ENCODE measurements at regions not wholly inside any gene's neighbourhood (a gene's known extent, or its start where the extent isn't known, plus 50 kb on each side); places are given as distances from the start of the nearest gene placed in this dataset.

DNA sequence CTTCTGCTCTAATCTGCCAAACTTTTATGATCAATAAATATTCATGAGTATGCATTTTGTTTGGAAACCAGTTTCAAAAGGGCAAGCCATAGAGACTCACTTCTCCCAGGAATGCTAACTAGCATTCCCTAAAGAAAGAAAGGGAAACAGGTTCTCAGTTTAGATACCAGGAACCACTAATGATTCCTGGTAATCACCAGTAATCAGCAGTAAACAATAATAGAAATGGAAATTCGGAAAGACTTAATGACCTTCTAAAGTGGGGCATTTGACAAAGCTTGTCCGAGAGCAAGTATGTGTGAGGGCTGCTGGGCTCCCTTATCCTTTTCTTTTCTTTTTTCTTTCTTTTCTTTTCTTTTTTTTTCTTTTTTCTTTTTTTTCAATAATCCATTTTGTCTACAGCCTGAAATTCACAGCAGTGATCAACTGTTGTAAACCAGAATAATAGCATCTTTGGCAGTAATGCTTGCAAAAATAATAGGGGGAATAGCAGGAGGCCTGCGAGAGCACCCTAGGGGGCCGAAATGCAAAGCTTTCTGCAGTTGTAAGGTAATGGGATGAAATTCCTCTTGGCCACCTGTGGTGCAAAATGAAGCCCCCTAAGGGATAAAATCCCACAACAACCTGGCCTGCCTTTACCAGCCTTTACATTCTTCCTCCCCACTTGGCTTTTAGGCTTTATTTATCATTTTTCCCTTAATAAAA is 253.2 kb downstream of the ZPLD1 start:
- no peak for DNase-seq
- no peak for TF ChIP-seq CTCF (IDR thresholded peaks at IDR 0.05; ENCODE audit: low read depth, low read length)
- H3K27ac ChIP-seq, result no peak overlapping the region
- H3K4me3 ChIP-seq (ENCODE audit: low read depth, low read length), result no peak overlapping the region
- H3K27me3 ChIP-seq (ENCODE audit: insufficient read depth, low read depth, severe bottlenecking), result no peaks in the 10 kb centered on the region
- no peaks in the 10 kb centered on the region for H3K9me3 ChIP-seq (ENCODE audit: severe bottlenecking)
- no peaks in the 10 kb centered on the region for H3K36me3 ChIP-seq

- no peak overlapping the region for H3K4me3 ChIP-seq (ENCODE audit: low read depth, low read length)
- no peaks in the 10 kb centered on the region for H3K27me3 ChIP-seq (ENCODE audit: insufficient read depth, low read depth, severe bottlenecking)
- no peaks in the 10 kb centered on the region for H3K9me3 ChIP-seq (ENCODE audit: severe bottlenecking)
- no peaks in the 10 kb centered on the region for H3K36me3 ChIP-seq
- DNase-seq, result no peak
- no peak overlapping the region for H3K27ac ChIP-seq
- no peak for TF ChIP-seq CTCF (IDR thresholded peaks at IDR 0.05; ENCODE audit: low read depth, low read length)
Measured at GRCh38 chr3:102688556-102688930, 253.7 kb downstream of the ZPLD1 start.

DNA sequence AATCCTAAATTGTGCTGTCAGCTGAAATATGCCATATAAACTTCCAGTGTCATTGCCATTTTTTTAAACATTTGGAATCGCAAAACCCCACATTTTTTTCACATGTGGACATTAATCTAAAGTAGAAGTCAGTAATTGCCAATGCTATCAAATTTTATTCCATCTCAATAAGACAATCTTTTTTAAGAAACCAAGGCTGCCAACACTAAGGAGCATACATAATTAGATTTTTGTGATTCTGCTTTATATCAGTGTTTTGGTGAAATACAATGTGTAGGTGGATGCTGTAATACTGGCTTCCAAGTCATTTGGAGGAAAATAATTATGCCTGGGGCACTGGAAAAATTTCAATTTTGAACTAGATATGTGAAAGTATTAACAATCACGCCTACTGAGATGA is 256.7 kb downstream of the ZPLD1 start:
- Histone ChIP-seq H3K36me3 (no peaks in the 10 kb centered on the region), H3K27ac (no peak overlapping the region), H3K4me3 (ENCODE audit: low read depth, low read length) (no peak overlapping the region), H3K9me3 (ENCODE audit: severe bottlenecking) (no peaks in the 10 kb centered on the region), H3K27me3 (ENCODE audit: insufficient read depth, low read depth, severe bottlenecking) (no peaks in the 10 kb centered on the region)
- DNase-seq, result no peak
- TF ChIP-seq CTCF (IDR thresholded peaks at IDR 0.05; ENCODE audit: low read depth, low read length), result no peak

DNA sequence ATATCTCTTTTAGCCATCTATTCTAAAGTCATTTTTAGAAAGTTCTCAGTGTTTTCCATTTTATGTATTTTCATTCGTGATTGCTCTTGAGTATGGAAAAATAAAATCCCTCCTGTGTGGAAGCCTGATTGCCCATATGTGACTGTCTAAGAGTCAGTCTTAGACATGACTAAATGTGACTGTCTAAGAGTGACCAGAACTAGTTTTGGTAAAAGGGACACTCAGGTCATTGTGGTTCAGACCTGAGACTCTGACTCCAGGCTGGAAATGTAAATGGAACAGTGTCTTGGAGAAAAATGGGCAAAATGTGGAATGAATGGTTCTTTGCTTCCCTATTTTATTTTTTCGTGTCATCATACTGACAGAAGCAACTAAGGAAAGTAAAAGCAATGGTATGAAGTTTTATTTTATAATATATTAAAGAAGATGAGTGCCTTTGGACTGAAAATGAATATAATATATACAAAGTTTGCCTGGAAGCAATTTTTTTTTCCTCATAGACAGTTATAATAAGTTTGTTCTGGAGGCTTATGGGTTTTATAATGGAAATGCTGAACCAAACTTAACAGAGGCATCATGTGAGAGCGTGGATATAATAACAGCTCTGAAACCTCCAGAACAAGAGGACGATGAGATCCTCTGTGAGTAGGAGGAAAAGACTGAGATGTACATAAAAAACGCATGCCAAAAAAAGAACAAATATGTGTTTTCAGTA is 264.4 kb downstream of the ZPLD1 start:
- Histone ChIP-seq H3K4me3 (ENCODE audit: low read depth, low read length) (no peak overlapping the region), H3K27me3 (ENCODE audit: insufficient read depth, low read depth, severe bottlenecking) (no peaks in the 10 kb centered on the region), H3K9me3 (ENCODE audit: severe bottlenecking) (no peaks in the 10 kb centered on the region), H3K36me3 (no peaks in the 10 kb centered on the region), H3K27ac (no peak overlapping the region)
- DNase-seq, result no peak
- TF ChIP-seq CTCF (IDR thresholded peaks at IDR 0.05; ENCODE audit: low read depth, low read length), result no peak

DNA sequence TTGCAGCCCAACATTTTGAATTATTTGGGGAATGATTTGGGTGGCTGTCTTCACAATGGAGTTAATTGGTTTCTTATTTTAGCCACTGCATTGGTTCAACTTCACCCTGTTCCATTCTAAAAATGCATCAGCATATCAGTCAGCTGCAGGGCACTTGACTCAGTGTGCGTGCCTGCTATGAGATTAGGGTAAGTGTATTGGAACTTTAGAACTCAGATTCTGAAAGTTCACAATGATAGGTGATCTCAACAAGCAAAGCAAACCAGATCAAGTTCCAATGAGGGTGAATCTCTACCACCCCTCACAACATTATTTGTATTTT is 265.0 kb downstream of the ZPLD1 start:
- no peak for TF ChIP-seq CTCF (IDR thresholded peaks at IDR 0.05; ENCODE audit: low read depth, low read length)
- no peak for DNase-seq
- Histone ChIP-seq H3K27ac (no peak overlapping the region), H3K27me3 (ENCODE audit: insufficient read depth, low read depth, severe bottlenecking) (no peaks in the 10 kb centered on the region), H3K9me3 (ENCODE audit: severe bottlenecking) (no peaks in the 10 kb centered on the region), H3K4me3 (ENCODE audit: low read depth, low read length) (no peak overlapping the region), H3K36me3 (no peaks in the 10 kb centered on the region)

GRCh38 chr3:102712896-102713295 is 278.1 kb downstream of the ZPLD1 start:
- DNase-seq, result no peak
- Histone ChIP-seq H3K9me3 (ENCODE audit: severe bottlenecking) (no peaks in the 10 kb centered on the region), H3K27me3 (ENCODE audit: insufficient read depth, low read depth, severe bottlenecking) (no peaks in the 10 kb centered on the region), H3K27ac (no peak overlapping the region), H3K36me3 (no peaks in the 10 kb centered on the region), H3K4me3 (ENCODE audit: low read depth, low read length) (no peak overlapping the region)
- TF ChIP-seq CTCF (IDR thresholded peaks at IDR 0.05; ENCODE audit: low read depth, low read length), result no peak
